ENCODE measurements at regions not wholly inside any gene's neighbourhood (a gene's known extent, or its start where the extent isn't known, plus 50 kb on each side); places are given as distances from the start of the nearest gene placed in this dataset.

- DNase-seq: no peak
Observed at GRCh38 chr6:77173472-77174074, 289.7 kb downstream of the HTR1B start.

- no peak for DNase-seq
Observed at GRCh38 chr6:77172578-77172977, 290.7 kb downstream of the HTR1B start.

- DNase-seq: no peak
Observed at GRCh38 chr6:77159730-77160129, 303.6 kb downstream of the HTR1B start.

GRCh38 chr6:77151241-77151640 lies 312.1 kb downstream of the HTR1B start:
- DNase-seq: no peak

GRCh38 chr6:77150736-77151135 lies 312.6 kb downstream of the HTR1B start:
- no peak for DNase-seq

GRCh38 chr6:77145244-77145643 lies 318.0 kb downstream of the HTR1B start:
- no peak for DNase-seq

- no peak for DNase-seq
Observed at GRCh38 chr6:77143659-77144447, 319.4 kb downstream of the HTR1B start.

GRCh38 chr6:77136086-77136485 lies 327.2 kb downstream of the HTR1B start:
- no peak for DNase-seq

- DNase-seq: no peak
Observed at GRCh38 chr6:77133031-77133430, 330.3 kb downstream of the HTR1B start.

- no peak for DNase-seq
Observed at GRCh38 chr6:77131426-77131825, 331.9 kb downstream of the HTR1B start.

GRCh38 chr6:77124604-77125003 lies 338.7 kb downstream of the HTR1B start:
- peak in 1 of 2 experiments; percentile 1 for DNase-seq

GRCh38 chr6:77123527-77123926 lies 339.8 kb downstream of the HTR1B start:
- no peak for DNase-seq

- DNase-seq: no peak
Observed at GRCh38 chr6:77106992-77107391, 356.3 kb downstream of the HTR1B start.

GRCh38 chr6:77105091-77105490 lies 358.2 kb downstream of the HTR1B start:
- no peak for DNase-seq

GRCh38 chr6:77097940-77098339 lies 365.4 kb downstream of the HTR1B start:
- DNase-seq: no peak

- no peak for DNase-seq
Observed at GRCh38 chr6:77095936-77096627, 367.2 kb downstream of the HTR1B start.

- DNase-seq: no peak
Observed at GRCh38 chr6:77094821-77095220, 368.5 kb downstream of the HTR1B start.

- no peak for DNase-seq
Observed at GRCh38 chr6:77092971-77093370, 370.3 kb downstream of the HTR1B start.

GRCh38 chr6:77089776-77090175 lies 373.5 kb downstream of the HTR1B start:
- no peak for DNase-seq

GRCh38 chr6:77087794-77088318 lies 375.4 kb downstream of the HTR1B start:
- peak in 1 of 2 experiments; percentile 18 for DNase-seq

GRCh38 chr6:77074037-77074713 lies 389.1 kb downstream of the HTR1B start:
- DNase-seq: no peak

GRCh38 chr6:77073410-77073760 lies 389.9 kb downstream of the HTR1B start:
- no peak for DNase-seq

GRCh38 chr6:77072694-77073409 lies 390.4 kb downstream of the HTR1B start:
- DNase-seq: no peak
